AG20443 (cell line): ENCODE measurements at regions not wholly inside any gene's neighbourhood (a gene's known extent, or its start where the extent isn't known, plus 50 kb on each side); places are given as distances from the start of the nearest gene placed in this dataset.
"Not testable (repeated sequence)": the region's sequence is repeated elsewhere in the genome, so short reads cannot be mapped to it uniquely, and the experiment has no call there.

Experiments used
- DNase-seq: peaks from one replicate; pipeline ENCODE4 v3.0.0; 2012; ENCODE audit warnings: low spot score, mixed read lengths

DNA sequence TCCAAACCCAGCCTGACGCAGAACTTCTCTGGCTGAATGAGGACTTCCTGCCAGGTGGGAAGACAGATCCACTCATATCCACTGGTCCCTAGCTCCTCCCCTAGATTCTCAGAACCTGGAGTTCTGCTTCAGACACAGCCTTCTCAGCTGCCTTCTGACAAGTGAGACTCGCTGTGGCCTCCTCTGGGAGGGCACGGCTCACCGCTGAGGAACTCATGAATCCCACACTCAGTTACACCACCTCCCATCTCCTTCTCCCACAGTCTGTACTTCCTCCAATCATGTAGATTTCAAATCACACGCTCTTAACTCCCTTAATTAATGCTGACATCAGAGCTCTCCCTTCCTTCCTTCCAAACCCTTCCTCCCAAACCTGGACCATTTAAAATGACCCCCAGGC is 86.4 kb upstream of the TMEM45B start:
- no peak for DNase-seq

DNA sequence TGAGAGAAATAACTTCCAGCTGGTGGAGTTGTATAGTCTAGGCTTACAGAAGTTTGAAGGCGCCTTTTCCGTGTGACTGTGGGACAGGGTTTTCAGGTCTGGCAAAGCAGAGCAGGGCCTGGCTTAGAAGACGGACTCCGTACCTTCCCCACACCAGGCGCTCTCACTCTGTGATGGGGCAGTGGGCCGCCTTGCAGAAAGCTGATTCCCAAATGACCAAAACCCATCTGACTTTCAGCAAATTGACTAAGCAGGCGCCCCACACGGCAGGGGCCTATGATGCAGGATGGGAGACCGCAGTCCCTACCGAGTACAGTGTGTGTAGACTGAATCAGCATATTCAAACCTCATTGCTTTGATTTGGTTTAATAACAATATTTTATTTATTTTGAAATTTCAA is 85.8 kb upstream of the TMEM45B start:
- no peak for DNase-seq

DNA sequence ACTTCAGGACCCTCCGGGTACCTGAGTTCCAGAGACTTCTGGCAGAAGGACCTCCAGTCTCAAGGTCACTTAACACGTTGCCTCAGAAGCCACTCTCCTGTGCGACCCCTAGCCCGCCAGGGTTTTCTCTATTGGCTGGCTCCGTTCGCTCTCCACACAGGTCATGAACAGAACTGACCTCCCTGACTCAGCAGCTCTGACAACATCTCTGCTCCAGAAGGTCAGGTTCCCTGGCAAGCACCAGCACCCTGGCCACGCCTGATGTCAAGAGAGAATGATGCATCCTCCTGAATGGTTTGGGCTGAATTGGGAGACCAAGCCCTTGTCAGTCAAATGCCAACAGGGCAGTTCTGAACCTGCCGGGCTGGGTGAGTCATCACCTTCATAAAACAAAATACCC is 84.3 kb upstream of the TMEM45B start:
- DNase-seq = no peak

DNA sequence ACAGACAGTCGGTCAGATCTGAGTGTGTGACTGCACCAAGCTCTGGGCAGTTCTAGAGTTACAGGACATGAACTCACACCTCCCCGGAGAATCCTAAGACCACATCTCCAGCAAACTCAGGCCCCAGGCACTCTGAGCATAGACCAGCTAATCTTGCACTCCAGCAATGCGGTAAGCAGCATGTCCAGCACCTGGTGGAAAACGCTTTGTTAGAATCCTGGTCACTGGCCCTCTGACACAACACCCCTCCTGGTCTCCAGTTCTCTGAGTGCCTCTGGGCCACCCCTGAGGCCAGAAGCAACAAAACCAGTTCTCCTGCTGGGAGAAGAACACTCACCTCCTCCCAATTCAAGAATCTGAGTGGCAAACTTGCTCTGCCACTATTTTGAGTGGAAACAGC is 82.7 kb upstream of the TMEM45B start:
- no peak for DNase-seq

DNA sequence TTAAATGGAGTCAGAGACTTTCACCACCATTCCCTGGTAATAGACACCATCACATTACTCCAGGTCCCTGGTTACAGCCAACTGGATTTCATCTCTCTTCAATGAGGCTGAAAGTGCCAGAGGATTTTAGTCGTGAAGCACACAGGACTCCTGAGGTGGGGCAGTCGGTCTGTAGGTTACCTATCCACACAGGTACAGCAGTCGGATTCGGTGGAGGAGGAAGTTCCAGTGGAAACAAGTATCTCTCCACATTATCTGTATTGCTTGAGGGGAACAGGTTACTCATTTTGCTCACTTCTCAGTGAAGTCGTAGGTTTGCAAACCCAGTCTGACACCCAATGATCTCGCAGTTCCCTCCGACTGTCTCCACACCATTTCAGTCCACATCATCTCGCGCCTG is 82.3 kb upstream of the TMEM45B start:
- DNase-seq = no peak

DNA sequence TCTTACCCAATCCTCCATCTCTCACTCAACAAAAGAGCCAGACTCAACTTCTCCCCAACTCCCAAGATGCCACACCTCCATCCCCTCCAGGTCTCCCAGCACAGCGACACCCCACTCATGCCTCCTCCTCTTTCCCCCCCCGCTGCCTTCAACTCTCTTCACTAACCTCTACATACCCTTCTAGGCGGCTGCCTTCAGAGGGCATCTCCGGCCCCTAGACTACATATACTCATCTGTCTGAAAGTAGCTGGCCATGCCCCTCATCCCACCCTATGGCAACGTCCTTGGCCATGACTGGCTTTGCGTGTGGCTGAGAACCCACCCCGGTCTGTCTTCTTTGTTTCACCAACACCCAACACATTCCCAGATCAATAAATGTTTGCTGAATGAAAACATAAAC is 81.7 kb upstream of the TMEM45B start:
- no peak for DNase-seq

DNA sequence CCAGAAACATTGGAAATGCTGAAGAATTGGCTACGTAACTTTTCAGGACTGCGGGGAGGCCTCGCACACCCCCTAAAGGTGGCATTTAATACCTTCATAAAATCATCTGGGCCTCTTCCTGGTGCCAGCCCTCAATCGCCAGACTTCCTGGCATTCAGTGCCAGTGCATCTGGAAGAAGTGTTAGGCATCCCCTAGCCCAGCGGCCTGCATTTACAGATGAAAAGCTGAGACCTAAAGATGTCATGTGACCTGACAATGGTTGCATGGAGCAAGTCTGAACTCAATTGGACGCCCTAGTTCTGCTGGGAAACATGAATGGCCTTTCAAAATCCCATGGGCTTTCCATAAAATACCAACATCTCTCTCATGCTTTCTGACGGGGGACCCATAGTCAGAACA is 81.0 kb upstream of the TMEM45B start:
- DNase-seq = no peak

DNA sequence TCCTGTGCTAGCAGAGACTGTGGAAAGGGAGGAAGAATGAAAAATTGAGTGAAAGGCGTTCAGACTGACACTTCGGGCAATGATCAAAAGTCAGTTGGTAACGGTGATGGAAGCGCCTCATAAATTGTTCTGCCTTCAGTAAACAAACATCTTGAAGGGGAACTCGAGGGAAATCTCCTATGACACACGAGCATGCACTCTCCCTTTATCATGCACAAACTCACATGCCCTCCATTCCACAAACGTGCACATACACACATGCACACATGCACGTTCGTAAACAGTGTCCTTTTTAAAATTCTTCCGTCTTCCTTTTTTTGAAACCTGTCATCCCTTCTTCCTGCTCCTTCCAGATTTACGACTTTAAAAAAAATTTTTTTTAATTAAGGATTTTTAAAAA is 77.8 kb upstream of the TMEM45B start:
- no peak for DNase-seq

DNA sequence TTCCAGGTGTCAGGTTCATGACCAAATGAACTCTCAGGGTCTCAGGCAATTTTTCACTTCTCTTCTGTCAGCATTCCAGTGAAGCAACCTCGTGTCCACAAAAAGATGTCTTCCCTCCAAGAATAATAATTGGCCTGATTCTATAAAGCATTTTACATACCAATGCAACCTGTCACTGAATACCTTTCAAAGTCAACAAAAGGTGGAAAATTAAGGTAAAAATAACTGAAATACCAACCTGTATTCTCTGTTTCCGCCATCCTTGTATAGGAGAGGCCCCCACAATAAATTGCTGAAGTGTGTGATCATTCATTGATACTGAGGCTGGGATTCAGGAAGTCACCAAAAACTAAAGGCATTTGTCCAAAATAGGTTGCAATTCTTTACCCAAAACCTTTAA is 77.4 kb upstream of the TMEM45B start:
- DNase-seq = no peak

DNA sequence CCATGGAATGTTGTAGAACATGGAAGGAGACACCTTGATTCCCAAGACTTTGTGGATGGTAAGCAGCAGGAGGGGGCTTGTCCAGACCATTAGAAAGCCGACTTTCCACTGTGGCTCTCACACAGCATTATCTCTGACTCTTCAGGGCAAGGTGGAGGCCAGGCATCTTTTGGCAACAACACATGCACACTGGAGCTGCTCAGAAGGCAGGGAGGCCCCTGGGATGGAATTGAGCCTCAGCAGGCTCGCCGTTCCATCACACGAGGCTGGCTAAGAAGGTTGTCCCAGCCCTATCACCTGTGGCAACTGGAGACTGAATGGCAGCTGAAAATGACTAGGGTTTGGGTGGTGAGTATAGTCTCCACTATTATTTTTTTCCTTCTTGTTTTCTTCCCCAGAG is 76.3 kb upstream of the TMEM45B start:
- no peak for DNase-seq

DNA sequence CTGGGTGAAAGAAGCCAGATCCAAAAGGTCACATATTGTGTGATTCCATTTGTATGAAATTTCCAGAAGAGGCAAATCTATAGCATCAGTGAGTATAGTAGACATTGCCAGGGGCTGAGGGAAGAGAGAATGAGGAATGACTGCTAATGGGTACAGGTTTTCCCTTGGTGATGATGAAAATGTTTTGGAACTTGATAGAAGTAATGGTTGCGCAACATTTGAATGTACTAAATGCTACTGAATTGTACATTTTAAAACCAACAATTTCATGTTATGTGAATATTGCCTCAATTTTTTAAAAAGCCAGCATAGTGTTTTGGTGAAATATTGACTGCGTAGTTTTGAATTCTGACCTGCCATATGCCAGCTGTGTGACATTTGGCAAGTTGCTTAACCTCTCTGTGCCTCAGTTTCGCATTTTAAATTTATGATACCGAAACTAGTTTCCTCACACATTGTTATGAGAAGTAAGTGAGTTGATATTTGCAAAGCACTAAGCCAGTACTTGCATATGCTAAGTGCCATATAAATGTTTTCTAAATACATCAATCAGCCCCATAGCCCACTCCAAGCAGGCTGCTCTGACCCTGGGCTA is 75.4 kb upstream of the TMEM45B start:
- DNase-seq = no peak

DNA sequence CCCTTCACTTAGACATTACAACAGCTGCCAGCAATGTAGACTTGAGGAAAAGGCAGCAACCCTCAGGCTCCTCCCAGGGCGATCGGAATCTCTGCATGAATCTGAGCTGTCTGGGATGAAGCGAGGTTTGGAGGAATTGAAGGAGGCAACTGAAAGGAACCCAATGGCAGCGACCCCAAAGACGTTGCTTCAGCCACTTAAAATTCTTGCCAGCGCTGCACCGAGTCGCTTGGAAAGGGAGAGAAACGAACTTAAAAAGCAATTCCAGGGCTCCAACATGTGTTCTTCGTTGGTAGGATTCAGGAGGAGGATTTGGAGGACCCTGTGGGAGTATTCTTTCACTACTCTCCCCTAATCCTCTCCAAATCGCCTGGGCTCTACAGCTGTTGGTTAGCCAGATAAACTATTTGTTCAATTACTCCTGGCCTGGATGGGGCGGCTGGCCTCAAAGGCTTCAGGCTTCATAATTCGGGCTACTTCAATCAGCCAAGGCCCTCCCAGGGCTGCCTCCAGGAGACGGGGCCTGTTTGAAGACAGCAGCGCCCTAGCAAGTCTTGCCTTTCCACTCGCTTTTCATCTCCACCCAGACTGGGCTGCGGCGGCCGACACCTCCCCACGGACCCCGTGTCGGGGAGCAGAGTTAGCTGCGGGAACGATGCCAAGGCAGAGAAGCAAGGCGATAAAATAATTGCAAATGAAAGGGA is 72.4 kb upstream of the TMEM45B start:
- DNase-seq = no peak

DNA sequence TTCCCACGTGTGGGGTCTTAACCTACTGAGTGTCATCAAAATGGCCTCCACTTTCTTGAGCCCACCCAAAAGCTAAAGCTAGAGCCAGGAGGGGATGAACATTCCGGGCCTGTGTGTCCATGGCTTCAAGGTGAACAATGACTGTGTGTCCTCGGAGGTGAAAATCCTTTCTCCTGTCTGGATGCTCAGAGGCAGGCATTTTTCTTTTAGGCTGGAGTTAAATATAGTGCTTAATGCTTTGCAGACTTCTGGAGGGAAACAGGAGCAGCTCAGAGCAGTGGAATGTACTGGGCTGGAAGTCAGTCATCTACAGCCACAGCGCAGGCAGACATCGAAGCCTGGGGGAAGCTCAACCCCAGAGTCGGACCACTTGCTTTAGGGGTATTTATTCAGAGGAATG is 68.6 kb upstream of the TMEM45B start:
- DNase-seq = no peak

DNA sequence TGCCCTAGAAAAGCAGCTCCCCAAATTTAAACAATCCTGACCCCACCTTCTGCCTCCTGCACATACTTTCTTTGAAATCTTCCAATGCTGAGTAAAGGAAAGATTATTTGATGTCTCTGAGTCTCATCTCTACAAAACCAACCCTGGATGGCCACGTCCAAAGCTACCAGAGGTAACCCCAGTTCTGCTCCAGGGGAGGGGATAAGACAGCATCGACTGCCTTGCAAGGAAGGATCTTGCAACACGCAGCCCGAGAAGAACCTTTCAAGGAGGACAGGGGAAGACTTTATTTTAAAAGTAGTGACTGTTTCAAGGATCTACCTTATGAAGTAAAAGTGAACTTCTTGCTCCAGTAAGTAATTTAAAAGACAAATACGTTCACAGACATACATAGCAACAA is 66.5 kb upstream of the TMEM45B start:
- no peak for DNase-seq

DNA sequence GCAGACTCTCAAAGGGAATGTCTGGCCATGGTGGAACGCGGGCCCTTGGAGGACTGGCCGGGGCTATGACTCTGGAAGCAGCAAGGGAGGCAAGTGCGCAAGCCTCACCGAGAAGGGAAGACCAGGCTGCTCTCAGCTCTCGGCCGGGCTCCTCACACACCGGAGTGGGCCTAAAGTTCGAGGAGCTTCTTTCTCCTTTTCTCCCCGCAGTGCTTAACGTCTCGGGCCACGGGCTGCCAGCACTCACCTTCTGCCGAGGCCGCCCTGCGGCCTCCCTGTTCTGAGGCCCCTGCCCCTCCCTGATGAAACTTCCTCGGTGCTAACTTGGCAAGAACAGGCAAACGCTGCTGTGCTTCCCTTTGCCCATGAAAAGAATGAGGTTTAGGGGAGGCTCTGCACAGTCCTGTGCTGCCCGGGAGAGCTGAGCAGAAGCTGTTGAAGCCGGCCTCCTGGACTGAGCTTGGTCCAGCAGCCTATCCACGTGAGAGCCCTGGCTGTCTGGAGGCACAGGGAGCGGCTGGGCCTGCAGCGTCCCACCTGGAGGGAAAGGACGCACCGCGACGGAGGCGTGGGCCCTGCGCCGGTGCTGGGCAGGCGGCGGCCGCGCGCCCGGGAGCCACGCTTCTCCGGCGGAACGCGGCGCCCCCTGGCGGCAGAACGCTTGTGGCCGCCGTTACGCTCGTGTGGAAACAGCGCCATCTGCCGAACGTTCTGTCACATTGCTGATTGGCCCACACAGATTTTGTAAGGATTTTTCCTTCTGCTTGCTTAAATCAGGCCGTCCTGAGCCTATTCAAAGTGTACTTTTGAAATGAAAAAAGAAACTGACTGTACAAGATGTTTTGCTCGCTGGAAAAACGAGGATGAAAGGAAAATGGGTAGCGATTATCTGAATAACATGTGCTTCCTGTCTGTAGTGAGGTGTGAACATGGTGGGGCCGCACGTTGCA is 65.0 kb upstream of the TMEM45B start:
- DNase-seq = peak; percentile 80

DNA sequence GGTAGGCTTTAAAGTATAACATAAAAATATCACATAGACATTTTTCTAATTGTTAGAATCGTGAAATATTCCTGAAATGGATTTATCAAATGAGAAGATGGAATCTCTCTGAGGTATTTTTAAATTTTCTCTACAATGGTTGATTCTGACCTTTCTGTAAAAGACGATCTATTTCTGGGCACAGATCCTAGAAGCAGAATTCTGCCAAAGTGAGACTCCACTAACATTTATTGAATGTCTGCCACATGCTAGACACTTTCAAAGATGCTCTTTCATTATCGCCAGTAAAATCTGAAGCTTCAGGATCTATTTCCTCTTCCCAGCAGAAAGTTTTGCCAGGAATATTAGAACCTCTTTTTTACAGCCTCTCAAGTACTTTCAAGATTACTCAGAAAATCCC is 64.1 kb upstream of the TMEM45B start:
- no peak for DNase-seq

DNA sequence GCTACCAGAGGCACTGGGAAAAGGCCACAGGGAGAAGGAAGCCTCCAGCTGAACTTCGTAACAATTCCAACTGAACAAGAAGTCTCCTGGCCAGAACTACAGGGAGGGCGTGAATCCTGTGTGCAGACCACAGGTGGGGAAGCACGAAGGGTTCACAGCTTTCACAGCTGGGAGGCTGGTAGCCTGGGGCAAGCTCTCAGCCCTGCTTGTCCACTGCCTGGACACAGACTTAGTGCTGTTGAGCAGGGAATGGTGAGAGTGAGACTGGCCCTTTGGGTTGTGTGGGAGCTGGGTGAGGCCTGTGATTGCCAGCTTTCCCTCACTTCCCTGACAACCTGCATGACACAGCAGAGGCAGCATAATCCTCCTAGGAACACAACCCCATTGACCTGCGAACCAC is 52.1 kb upstream of the TMEM45B start:
- not testable (repeated sequence) for DNase-seq

DNA sequence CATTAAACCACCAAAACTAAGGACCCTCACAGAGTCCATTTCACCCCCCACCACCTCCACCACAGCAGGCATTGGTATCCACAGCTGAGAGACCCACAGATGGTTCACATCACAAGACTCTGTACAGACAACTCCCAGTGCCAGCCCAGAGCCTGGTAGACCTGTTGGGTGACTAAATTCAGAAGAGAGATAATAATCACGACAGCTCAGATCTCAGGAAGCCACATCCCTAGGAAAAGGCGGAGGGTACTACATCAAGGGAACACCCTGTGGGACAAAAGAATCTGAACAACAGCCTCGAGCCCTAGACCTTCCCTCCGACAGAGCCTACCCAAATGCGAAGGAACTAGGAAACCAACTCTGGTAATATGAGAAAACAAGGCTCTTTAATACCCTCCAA is 51.4 kb upstream of the TMEM45B start:
- DNase-seq = not testable (repeated sequence)
